HUDEP-2 (cell line): ENCODE measurements at regions not wholly inside any gene's neighbourhood (a gene's known extent, or its start where the extent isn't known, plus 50 kb on each side); places are given as distances from the start of the nearest gene placed in this dataset.
"Not testable (repeated sequence)": the region's sequence is repeated elsewhere in the genome, so short reads cannot be mapped to it uniquely, and the experiment has no call there.

Experiments
- DNase-seq, 76 experiments: peaks; one replicate each; lab custom pipeline; 2025; ENCODE audit not compliant: unreplicated experiment in 76 of 76; lab: John Stamatoyannopoulos, UW

DNA sequence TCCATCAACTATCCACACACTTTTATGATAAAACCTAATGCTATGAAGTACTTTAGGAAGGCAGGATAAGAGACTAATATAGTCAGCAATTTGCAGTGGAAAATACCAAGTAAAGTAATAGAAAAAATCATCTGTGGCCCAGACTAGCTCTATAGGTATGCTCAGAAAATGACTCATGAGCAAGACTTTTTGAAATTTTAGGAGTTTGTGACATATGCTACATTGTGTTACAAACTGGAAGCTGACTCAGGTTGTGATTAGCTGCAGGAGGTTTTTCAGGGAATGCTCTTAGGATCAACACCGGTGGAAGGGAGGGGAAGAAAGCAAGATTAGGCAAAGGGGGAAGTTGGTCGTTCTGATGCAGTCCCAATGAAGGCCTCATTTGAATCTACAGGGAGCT, 56.1 kb downstream of the FEZF1 start:
- no peak for DNase-seq

DNA sequence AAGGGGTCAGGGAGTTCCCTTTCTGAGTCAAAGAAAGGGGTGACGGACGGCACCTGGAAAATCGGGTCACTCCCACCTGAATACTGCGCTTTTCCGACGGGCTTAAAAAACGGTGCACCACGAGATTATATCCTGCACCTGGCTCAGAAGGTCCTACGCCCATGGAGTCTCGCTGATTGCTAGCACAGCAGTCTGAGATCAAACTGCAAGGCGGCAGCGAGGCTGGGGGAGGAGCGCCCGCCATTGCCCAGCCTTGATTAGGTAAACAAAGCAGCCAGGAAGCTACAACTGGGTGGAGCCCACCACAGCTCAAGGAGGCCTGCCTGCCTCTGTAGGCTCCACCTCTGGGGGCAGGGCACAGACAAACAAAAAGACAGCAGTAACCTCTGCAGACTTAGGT, 65.8 kb downstream of the FEZF1 start:
- not testable (repeated sequence) for DNase-seq

DNA sequence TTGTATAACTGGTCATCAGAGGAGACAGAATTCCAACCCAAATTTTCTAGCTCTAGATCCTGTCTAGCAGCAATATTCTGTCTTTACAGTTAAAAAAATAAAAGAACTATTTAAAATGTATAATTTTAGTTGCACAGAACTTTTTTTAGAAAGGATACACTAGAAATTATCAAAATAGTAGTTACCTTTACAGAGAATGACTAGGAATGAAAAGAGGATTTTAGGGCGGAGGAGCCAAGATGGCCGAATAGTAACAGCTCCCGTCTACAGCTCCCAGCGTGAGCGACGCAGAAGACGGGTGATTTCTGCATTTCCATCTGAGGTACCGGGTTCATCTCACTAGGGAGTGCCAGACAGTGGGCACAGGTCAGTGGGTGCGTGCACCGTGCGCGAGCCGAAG, 66.3 kb downstream of the FEZF1 start:
- DNase-seq: not testable (repeated sequence)

DNA sequence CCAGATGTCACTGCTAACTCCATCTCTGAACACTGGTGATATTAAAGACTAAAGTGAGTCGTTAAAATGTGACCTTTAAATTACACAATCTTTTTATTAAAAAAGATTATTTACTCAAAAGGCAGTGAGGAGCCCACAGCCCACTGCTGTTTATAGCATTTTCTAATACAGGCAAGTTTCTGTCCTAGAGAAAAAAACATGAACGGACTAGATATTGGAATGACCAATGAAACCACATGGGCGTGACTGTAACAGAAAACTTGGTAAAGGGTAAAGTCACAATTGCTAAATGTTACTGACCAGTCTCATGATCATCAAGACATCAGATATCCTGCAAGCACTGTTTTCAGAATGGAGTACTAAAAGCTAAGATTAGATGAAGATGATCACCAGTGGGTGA, 78.7 kb downstream of the FEZF1 start:
- no peak for DNase-seq

DNA sequence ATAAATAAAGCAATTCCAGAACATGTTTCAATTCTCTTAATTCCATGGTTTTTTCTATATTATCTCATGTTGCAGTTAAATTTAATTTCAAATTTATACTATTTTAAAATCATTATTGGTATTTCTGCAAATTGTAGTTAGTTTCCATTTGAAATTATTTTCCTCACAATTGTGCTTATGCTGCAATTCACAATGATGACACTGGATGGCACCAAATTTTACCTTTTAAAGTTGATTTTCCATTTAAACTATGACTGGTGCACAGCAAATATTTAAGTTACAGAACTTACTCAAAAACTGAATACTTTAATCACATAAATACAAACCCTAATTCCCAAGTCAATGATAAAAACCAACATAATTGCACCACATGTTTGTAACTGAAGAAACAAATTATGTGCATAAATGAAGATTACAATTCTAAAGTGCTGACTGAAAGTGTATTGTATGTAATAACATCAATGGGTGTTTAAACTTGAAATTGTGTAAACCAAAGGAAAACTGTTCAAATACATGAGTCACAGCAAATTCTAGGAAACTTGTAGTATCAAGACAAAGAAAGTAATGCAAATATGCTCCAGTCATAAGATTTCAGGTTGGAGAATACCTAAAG, 75.3 kb upstream of the AASS start:
- peak in 3 of 76 experiments; percentile 1 to 2 (median 1) for DNase-seq

DNA sequence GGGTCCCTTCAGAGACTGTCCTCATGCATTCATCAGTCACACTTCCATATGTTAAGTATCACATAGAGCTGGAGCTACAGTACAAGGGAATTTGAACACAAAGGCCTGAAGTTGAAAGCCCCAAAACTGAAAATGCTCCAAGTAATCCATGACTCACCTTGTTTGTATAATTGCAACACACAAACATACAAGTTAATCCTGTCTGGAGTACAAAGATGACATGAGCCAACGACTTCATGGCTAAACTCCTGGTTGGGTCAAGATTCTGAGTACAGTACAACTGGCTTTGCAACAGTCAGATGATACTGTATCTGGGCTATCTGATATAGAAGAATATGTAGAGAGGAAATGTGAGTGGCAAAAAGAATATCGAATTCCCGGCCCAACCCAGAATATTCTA, 73.1 kb upstream of the AASS start:
- DNase-seq: no peak

DNA sequence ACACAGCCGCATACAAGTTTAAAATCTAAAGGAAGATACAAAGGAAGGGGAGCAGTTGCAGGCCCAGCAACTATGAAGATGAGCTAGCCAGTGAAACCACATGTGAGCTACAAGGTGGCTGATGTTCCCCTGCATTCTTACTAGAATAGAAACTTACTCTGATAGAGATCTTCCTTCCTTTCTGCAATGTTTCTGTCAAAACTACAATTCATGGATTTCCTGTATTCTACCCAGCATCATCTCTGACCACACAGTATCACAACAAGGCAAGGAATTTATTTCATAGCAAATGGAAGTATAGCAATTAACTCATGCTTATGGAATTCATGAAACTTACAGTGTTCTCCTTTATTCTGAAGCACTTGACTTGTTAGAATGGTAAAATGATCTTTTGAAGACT, 68.7 kb upstream of the AASS start:
- DNase-seq: no peak

DNA sequence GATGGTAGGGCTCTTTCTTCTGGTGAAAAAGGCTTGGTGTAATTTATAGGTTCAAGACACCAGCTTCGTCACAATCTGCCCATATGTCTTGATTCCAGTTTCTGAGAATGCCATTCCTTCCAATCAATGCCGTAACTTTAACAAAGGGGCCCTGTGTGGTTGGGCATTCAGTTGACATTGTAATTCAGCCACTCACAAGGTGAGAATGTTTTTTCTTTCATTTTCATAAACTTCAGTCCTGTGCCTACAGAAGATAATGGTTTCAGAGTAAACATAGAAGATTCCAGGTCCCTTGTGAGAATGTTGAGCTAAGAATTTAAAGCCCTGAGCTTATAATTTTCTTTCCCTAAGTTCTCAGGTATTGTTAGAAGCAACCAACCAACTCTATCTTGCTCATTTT, 67.3 kb upstream of the AASS start:
- no peak for DNase-seq

DNA sequence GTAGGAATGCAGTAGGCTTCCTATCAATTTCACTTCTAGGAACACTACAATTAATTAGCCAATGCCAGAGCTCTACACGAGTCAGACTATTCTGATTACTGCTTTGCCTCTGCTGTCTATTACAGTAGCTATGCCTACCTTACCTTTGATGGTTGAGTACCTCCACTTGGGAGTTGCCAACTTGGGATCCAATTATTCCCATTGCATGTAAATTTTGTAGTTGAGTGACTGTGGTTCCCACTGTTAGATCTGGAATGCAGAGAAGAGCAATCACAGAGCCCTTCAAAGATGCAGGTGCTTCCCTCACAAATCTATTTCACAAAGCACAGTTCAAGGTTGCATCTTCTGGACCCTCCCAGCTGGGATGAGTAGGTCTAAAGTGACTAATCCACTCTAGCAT, 62.9 kb upstream of the AASS start:
- no peak for DNase-seq

DNA sequence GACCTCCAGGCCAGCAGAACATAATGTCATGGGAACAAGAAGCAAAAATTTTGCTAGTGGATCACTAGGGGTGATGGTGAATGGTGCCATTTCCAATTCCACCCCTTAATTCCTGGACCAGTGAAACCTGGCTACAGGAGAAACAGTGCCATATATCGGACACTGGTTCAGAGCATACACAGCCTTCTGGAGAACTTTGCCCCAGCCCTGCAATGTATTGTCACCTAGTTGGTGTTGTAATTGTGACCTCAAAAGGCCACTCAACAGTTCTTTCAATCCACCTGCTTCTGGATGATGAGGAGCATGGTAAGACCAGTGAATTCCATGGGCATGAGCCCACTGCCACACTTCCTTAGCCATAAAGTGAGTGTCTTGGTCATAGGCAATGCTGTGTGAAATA, 59.8 kb upstream of the AASS start:
- DNase-seq: no peak

DNA sequence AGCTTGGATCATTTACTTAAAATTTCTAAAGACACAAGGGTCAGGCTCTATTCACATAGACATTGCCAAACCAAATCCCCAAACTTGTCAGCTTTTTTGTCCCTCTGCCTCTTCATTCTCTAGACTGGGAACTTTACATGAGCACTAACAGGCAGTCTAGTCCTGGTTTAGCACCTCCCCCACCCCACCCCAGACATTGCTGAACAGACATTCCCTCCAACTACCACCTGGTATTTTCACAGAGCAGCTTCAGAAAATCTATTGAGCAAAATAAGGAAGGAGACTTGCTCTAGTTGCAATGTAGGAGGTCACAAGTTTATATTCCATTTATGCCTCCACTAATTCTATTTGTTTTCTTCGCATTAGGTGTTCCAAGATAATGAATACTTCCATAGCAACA, 56.8 kb upstream of the AASS start:
- no peak for DNase-seq

DNA sequence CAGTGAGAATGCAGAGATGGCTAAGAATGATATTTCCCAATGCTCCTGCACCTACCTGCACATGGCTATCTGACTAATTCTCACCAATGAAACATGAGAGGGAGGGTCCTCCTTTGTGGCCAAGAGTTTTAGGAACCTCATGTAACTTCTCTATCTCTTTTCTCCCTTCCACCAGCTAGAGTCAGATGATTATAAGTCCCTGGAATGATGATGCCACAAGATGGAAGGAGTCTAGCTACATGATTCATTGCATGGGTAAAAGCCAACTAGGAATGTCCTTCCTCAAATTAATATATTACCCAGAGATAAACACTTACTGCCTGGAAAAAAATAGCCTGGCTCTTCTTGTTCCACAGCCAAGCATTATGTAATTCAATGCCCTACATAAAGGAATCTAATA, 55.1 kb upstream of the AASS start:
- DNase-seq: no peak

DNA sequence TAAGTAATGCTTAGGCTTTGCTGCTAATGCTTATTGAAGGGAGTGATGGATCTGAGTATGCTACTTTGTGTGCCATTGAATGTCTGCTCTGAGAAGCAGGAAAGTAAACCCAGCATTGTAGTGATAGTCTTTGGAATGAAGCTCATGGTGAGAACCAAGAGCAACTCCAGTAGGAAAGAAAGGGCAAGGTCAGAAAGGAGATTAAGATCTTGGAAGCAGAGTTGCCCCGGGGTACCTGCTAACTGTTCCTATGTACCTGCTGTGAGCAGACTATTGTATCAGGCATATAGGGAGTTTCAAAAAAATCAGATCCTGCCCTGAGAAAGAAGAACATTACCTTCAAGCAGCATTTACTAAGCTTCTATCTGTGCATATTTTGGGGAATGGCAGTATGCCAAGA, 54.5 kb upstream of the AASS start:
- no peak for DNase-seq
